OCI-LY1 (cell line): ENCODE measurements at regions not wholly inside any gene's neighbourhood (a gene's known extent, or its start where the extent isn't known, plus 50 kb on each side); places are given as distances from the start of the nearest gene placed in this dataset.
"Not testable (repeated sequence)": the region's sequence is repeated elsewhere in the genome, so short reads cannot be mapped to it uniquely, and the experiment has no call there.

Experiments used
- H2AFZ ChIP-seq: fragments of 200-600 bp; sonication (generic), shearing (Covaris generic); 2 replicates; pipeline ENCODE4 v1.6.0; 2014; ENCODE audit warnings: antibody characterized with exemption, mild to moderate bottlenecking, low read length
- H3F3A ChIP-seq: fragments of 200-600 bp; sonication (generic), shearing (Covaris generic); 2 replicates; pipeline ENCODE4 v1.6.0; 2014; ENCODE audit warnings: mild to moderate bottlenecking, antibody characterized with exemption, low read length, moderate library complexity; ENCODE audit not compliant: insufficient read depth
- H3K27ac ChIP-seq: fragments of 200-600 bp; sonication (generic); 2 replicates; pipeline ENCODE4 v1.5.1; 2014; ENCODE audit warnings: low read length, mixed run types, mild to moderate bottlenecking, low read depth; ENCODE audit not compliant: poor library complexity, severe bottlenecking
- H3K27me3 ChIP-seq: fragments of 200-600 bp; sonication (generic); 2 replicates; pipeline ENCODE4 v1.6.0; 2014; ENCODE audit warnings: antibody characterized with exemption, mild to moderate bottlenecking, low read length, moderate library complexity; ENCODE audit not compliant: insufficient read depth
- H3K36me3 ChIP-seq: fragments of 200-600 bp; sonication (generic); 2 replicates; pipeline ENCODE4 v1.6.1; 2014; ENCODE audit warnings: mild to moderate bottlenecking, antibody characterized with exemption, low read length, moderate library complexity, mixed read lengths; ENCODE audit not compliant: insufficient read depth
- H3K4me1 ChIP-seq: fragments of 200-600 bp; sonication (generic); 2 replicates; pipeline ENCODE4 v1.5.1; 2014; ENCODE audit warnings: mild to moderate bottlenecking, low read length, moderate library complexity; ENCODE audit not compliant: insufficient read depth, severe bottlenecking
- H3K4me2 ChIP-seq: fragments of 200-600 bp; sonication (generic), shearing (Covaris generic); 2 replicates; pipeline ENCODE4 v1.6.1; 2014; ENCODE audit warnings: low read length
- H3K4me3 ChIP-seq: fragments of 200-600 bp; sonication (generic); 2 replicates; pipeline ENCODE4 v1.5.1; 2014; ENCODE audit warnings: low read length, low read depth, mild to moderate bottlenecking, mixed read lengths; ENCODE audit not compliant: poor library complexity, severe bottlenecking
- H3K79me2 ChIP-seq: fragments of 200-600 bp; shearing (Covaris generic); 2 replicates; pipeline ENCODE4 v1.6.1; 2016; ENCODE audit warnings: mixed run types, low read length, mixed read lengths; ENCODE audit not compliant: insufficient read depth
- H3K9ac ChIP-seq: fragments of 200-600 bp; sonication (generic), shearing (Covaris generic); 2 replicates; pipeline ENCODE4 v1.6.1; 2014; ENCODE audit warnings: mild to moderate bottlenecking, low read length, mixed read lengths
- H3K9me2 ChIP-seq: fragments of 200-600 bp; sonication (generic), shearing (Covaris generic); 2 replicates; pipeline ENCODE4 v1.6.1; 2014; ENCODE audit warnings: low read depth, mild to moderate bottlenecking, low read length, mixed read lengths
- H3K9me3 ChIP-seq: fragments of 200-600 bp; shearing (Covaris generic); 2 replicates; pipeline ENCODE4 v1.6.1; 2014; ENCODE audit warnings: low read length, mixed read lengths
- H4K20me1 ChIP-seq: fragments of 200-600 bp; sonication (generic), shearing (Covaris generic); 2 replicates; pipeline ENCODE4 v1.6.0; 2016; ENCODE audit warnings: mild to moderate bottlenecking, low read length; ENCODE audit not compliant: insufficient read depth
- CTCF ChIP-seq: fragments of 200-600 bp; sonication (generic), shearing (Covaris generic); IDR thresholded peaks from 2 replicates; pipeline ENCODE4 v1.5.1; 2017; ENCODE audit warnings: mild to moderate bottlenecking, antibody characterized with exemption, low read length, moderate library complexity, mixed read lengths
- EZH2 ChIP-seq: fragments of 200-600 bp; sonication (generic), shearing (Covaris generic); IDR thresholded peaks from 2 replicates; pipeline ENCODE4 v1.8.0; 2017; ENCODE audit warnings: borderline replicate concordance, mixed run types, mild to moderate bottlenecking, antibody characterized with exemption, low read length, moderate library complexity, mixed read lengths

- H2AFZ ChIP-seq, result no peak overlapping the region
- TF ChIP-seq CTCF (no peak), EZH2 (no peak)
These were observed 229.2 kb upstream of the TFPI start for GRCh38 chr2:187783446-187783845.

DNA sequence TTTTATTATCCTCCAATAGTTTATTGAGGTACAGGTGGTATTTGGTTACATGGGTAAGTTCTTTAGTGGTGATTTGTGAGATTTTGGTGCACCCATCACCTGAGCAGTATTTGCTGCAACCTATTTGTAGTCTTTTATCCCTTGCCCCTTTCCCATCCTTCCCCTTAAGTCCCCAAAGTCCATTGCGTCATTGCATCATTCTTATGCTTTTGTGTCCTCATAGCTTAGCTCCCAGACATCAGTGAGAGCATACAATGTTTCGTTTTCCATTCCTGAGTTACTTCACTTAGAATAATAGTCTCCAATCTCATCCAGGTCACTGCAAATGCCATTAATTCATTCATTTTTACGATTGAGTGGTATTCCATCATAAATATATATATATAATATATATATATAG lies 229.9 kb upstream of the TFPI start:
- not testable (repeated sequence) for H3K27ac ChIP-seq, H3K9me3 ChIP-seq, H3K4me2 ChIP-seq, H3K27me3 ChIP-seq, H3K4me3 ChIP-seq, H3K36me3 ChIP-seq, H3K9ac ChIP-seq, H4K20me1 ChIP-seq, H3F3A ChIP-seq, H3K79me2 ChIP-seq, H2AFZ ChIP-seq, H3K4me1 ChIP-seq, H3K9me2 ChIP-seq

More at GRCh38 chr2:187783446-187783845, 229.2 kb upstream of the TFPI start:
- H3K27ac ChIP-seq, result no peak overlapping the region
- no peaks in the 10 kb centered on the region for H3K9me3 ChIP-seq
- no peaks in the 10 kb centered on the region for H3K27me3 ChIP-seq
- H3K36me3 ChIP-seq, result no peaks in the 10 kb centered on the region
- no peaks in the 10 kb centered on the region for H3K4me1 ChIP-seq
- no peaks in the 10 kb centered on the region for H3F3A ChIP-seq
- H3K79me2 ChIP-seq, result no peaks in the 10 kb centered on the region
- no peaks in the 10 kb centered on the region for H4K20me1 ChIP-seq
- H3K9me2 ChIP-seq, result no peaks in the 10 kb centered on the region
- no peak overlapping the region for H3K4me2 ChIP-seq
- H3K4me3 ChIP-seq, result no peak overlapping the region
- H3K9ac ChIP-seq, result no peak overlapping the region

DNA sequence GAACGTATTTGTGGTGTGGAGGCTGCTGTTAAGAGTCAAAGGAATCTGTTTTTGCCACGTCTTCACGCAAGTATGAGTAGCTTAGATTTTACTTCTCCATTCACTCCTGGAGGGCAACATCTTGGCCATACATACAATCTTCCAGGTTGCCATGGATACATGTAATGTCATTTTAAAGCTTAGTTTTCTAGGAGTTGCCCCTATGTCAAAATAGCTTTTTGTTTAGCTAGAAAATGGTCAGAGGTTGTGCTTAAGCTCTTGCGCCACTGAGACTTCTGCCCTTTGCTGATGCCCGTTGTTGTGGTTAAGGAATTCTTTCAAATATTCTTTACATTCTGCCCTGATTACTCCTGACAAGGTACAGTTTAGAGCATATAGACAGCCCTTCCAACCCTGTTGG lies 245.4 kb upstream of the TFPI start:
- H3K4me1 ChIP-seq, result no peaks in the 10 kb centered on the region
- TF ChIP-seq CTCF, result no peak
- no peak for TF ChIP-seq EZH2
- no peak overlapping the region for H3K4me2 ChIP-seq
- H3K9me2 ChIP-seq, result no peaks in the 10 kb centered on the region
- no peak overlapping the region for H3K9ac ChIP-seq
- no peak overlapping the region for H3K4me3 ChIP-seq
- no peaks in the 10 kb centered on the region for H3K9me3 ChIP-seq
- no peaks in the 10 kb centered on the region for H3K27me3 ChIP-seq
- H3K79me2 ChIP-seq, result no peaks in the 10 kb centered on the region
- H4K20me1 ChIP-seq, result no peaks in the 10 kb centered on the region
- H3K27ac ChIP-seq, result no peak overlapping the region
- no peak overlapping the region for H2AFZ ChIP-seq
- no peaks in the 10 kb centered on the region for H3F3A ChIP-seq
- no peaks in the 10 kb centered on the region for H3K36me3 ChIP-seq

- no peak overlapping the region for H3K9ac ChIP-seq
- no peak overlapping the region for H3K4me2 ChIP-seq
- H3K79me2 ChIP-seq, result no peaks in the 10 kb centered on the region
- H3K4me3 ChIP-seq, result no peak overlapping the region
- H3K27me3 ChIP-seq, result no peaks in the 10 kb centered on the region
- H4K20me1 ChIP-seq, result no peaks in the 10 kb centered on the region
- H2AFZ ChIP-seq, result no peak overlapping the region
- no peaks in the 10 kb centered on the region for H3K9me2 ChIP-seq
- H3K27ac ChIP-seq, result no peak overlapping the region
- H3K9me3 ChIP-seq, result no peaks in the 10 kb centered on the region
- no peaks in the 10 kb centered on the region for H3K4me1 ChIP-seq
- no peaks in the 10 kb centered on the region for H3F3A ChIP-seq
- TF ChIP-seq CTCF (no peak), EZH2 (no peak)
- H3K36me3 ChIP-seq, result no peaks in the 10 kb centered on the region
These were observed 249.6 kb upstream of the TFPI start for GRCh38 chr2:187803816-187804215.
